ENCODE measurements at regions not wholly inside any gene's neighbourhood (a gene's known extent, or its start where the extent isn't known, plus 50 kb on each side); places are given as distances from the start of the nearest gene placed in this dataset.

- H3K9me1 ChIP-seq (replicated peaks; ENCODE audit: control insufficient read depth, extremely low read depth, insufficient read depth, low read length): no peaks in the 10 kb centered on the region
- DNase-seq (ENCODE audit: low read depth, low spot score): no peak
- FAIRE-seq: no peak
- no peak overlapping the region for H2AFZ ChIP-seq (ENCODE audit: low read depth, low read length)
- H3K4me3 ChIP-seq (replicated peaks in 1 of 3; ENCODE audit: insufficient read depth in 1 of 3, low read depth in 1 of 3, low read length in 3 of 3): no peak overlapping the region
- H3K36me3 ChIP-seq (ENCODE audit: control insufficient read depth in 2 of 2, extremely low read depth in 1 of 2, insufficient read depth in 2 of 2, low read length in 2 of 2): no peaks in the 10 kb centered on the region
- H4K20me1 ChIP-seq (replicated peaks; ENCODE audit: control insufficient read depth, extremely low read depth, insufficient read depth, low read length): no peaks in the 10 kb centered on the region
- intact Hi-C loops (cut with micrococcal nuclease) (no loop called here), dilution Hi-C loops (cut with MboI; ENCODE audit: extremely low pct_ligation_motif_present, low sequenced_read_pairs) (no loop called here)
- no peak overlapping the region for H3K4me2 ChIP-seq (ENCODE audit: insufficient read depth, low read length)
- H3K27me3 ChIP-seq (ENCODE audit: control insufficient read depth in 2 of 2, insufficient read depth in 2 of 2, low read length in 2 of 2): no peaks in the 10 kb centered on the region
- no peak overlapping the region for H3K9ac ChIP-seq (replicated peaks; ENCODE audit: extremely low read depth, insufficient read depth, low read length)
- no peaks in the 10 kb centered on the region for H3K79me2 ChIP-seq (ENCODE audit: control insufficient read depth, insufficient read depth, low read length)
- H3K4me1 ChIP-seq (ENCODE audit: control insufficient read depth, extremely low read depth, insufficient read depth, low read length): no peaks in the 10 kb centered on the region
- no peak overlapping the region for H3K27ac ChIP-seq (ENCODE audit: insufficient read depth, low read depth, low read length)
- CTCF ChIA-PET: interaction anchor here (0.6 kb wide), 1 partner anchor 711 kb away, joined by 3 read pairs; no protein-coding TSS in a partner anchor
- TF ChIP-seq JUN (IDR thresholded peaks at IDR 0.05; ENCODE audit: borderline replicate concordance, insufficient read depth, insufficient read length, low read depth) (no peak), MAX (IDR thresholded peaks at IDR 0.05; ENCODE audit: insufficient read depth, insufficient read length) (no peak), MYC (IDR thresholded peaks at IDR 0.05; ENCODE audit: low read depth, low read length) (no peak), EZH2 (IDR thresholded peaks at IDR 0.05; ENCODE audit: borderline replicate concordance, low read depth, low read length, severe bottlenecking) (no peak), CTCF (IDR thresholded peaks at IDR 0.05; ENCODE audit: extremely low read depth in 1 of 2, insufficient read depth in 1 of 2, low read depth in 1 of 2, low read length in 2 of 2) (no peak), GATA2 (IDR thresholded peaks at IDR 0.05; ENCODE audit: insufficient read depth, insufficient read length, low read depth, low read length) (no peak)
- POLR2A ChIA-PET: no interaction called here
- BruUV-seq (replicated peaks): no TSS peak
- peaks cover 2% of the 10 kb centered on the region for H3K9me3 ChIP-seq (replicated peaks; ENCODE audit: control insufficient read depth, insufficient read depth, low read length)
These were observed 55.1 kb downstream of the ID4 start for GRCh38 chr6:19892260-19892659.
